NCI-H146 (cell line): ENCODE measurements at regions not wholly inside any gene's neighbourhood (a gene's known extent, or its start where the extent isn't known, plus 50 kb on each side); places are given as distances from the start of the nearest gene placed in this dataset.

Source experiments
- DNase-seq: peaks from one replicate; lab custom pipeline; 2025; lab: John Stamatoyannopoulos, UW

GRCh38 chr2:63658176-63658968 is 69.6 kb downstream of the MDH1 start:
- DNase-seq, result no peak

GRCh38 chr2:63660060-63660459 is 71.3 kb downstream of the MDH1 start:
- DNase-seq, result no peak

- DNase-seq, result no peak
Measured at GRCh38 chr2:63661076-63661475, 72.3 kb downstream of the MDH1 start.

GRCh38 chr2:63662028-63662804 is 73.5 kb downstream of the MDH1 start:
- no peak for DNase-seq

- no peak for DNase-seq
Measured at GRCh38 chr2:63663013-63663864, 74.5 kb downstream of the MDH1 start.

GRCh38 chr2:63665091-63665490 is 76.3 kb downstream of the MDH1 start:
- no peak for DNase-seq

- no peak for DNase-seq
Measured at GRCh38 chr2:63665846-63666475, 77.2 kb downstream of the MDH1 start.

- no peak for DNase-seq
Measured at GRCh38 chr2:63667132-63667700, 78.5 kb downstream of the MDH1 start.

- no peak for DNase-seq
Measured at GRCh38 chr2:63668000-63668399, 79.2 kb downstream of the MDH1 start.

GRCh38 chr2:63668466-63668865 is 79.7 kb downstream of the MDH1 start:
- DNase-seq, result no peak

- DNase-seq, result no peak
Measured at GRCh38 chr2:63669596-63669995, 80.8 kb downstream of the MDH1 start.

- DNase-seq, result no peak
Measured at GRCh38 chr2:63673865-63674533, 85.2 kb downstream of the MDH1 start.

- no peak for DNase-seq
Measured at GRCh38 chr2:63675026-63675425, 86.3 kb downstream of the MDH1 start.

- DNase-seq, result no peak
Measured at GRCh38 chr2:63676135-63676534, 87.4 kb downstream of the MDH1 start.

- no peak for DNase-seq
Measured at GRCh38 chr2:63678085-63678484, 89.3 kb downstream of the MDH1 start.

GRCh38 chr2:63678551-63678950 is 89.8 kb downstream of the MDH1 start:
- no peak for DNase-seq

- no peak for DNase-seq
Measured at GRCh38 chr2:63679252-63679855, 90.6 kb downstream of the MDH1 start.

GRCh38 chr2:63680455-63680854 is 91.7 kb downstream of the MDH1 start:
- DNase-seq, result no peak

- no peak for DNase-seq
Measured at GRCh38 chr2:63681896-63682295, 93.1 kb downstream of the MDH1 start.

- DNase-seq, result peak; percentile 7
Measured at GRCh38 chr2:63692002-63692606, 103.3 kb downstream of the MDH1 start.
